ENCODE measurements at regions not wholly inside any gene's neighbourhood (a gene's known extent, or its start where the extent isn't known, plus 50 kb on each side); places are given as distances from the start of the nearest gene placed in this dataset.

- no peak for TF ChIP-seq ELF1 (IDR thresholded peaks at IDR 0.05)
- TF ChIP-seq RFX5 (IDR thresholded peaks at IDR 0.05; ENCODE audit: low read length) = no peak
These were observed 835.4 kb upstream of the NR2F2 start for GRCh38 chr15:95494971-95495541.
